GM23338 (cell line): ENCODE measurements at regions not wholly inside any gene's neighbourhood (a gene's known extent, or its start where the extent isn't known, plus 50 kb on each side); places are given as distances from the start of the nearest gene placed in this dataset.

ENCODE experiments used
- ATAC-seq: fragments of 200-7000 bp; cut with Tn5 transposase; 3 replicates; pipeline ENCODE4 v1.9.1; 2020
- DNase-seq: peaks from one replicate; pipeline ENCODE4 v3.0.0-alpha.2; 2015; ENCODE audit warnings: low spot score
- H2AFZ ChIP-seq: fragments of 200-600 bp; sonication (generic); 2 replicates; pipeline ENCODE4 v1.8.0; 2016; ENCODE audit warnings: antibody characterized with exemption, mild to moderate bottlenecking, moderate library complexity
- H3F3A ChIP-seq: fragments of 200-600 bp; sonication (generic); replicated peaks from 2 replicates; pipeline ENCODE4 v1.8.0; 2017; ENCODE audit warnings: antibody characterized with exemption, mixed run types, low read depth
- H3K27ac ChIP-seq: fragments of 200-600 bp; sonication (generic); 2 replicates; pipeline ENCODE4 v1.6.1; 2016; ENCODE audit warnings: low read depth
- H3K27me3 ChIP-seq: fragments of 200-600 bp; sonication (generic); 2 replicates; pipeline ENCODE4 v1.8.0; 2016; ENCODE audit warnings: mild to moderate bottlenecking, mixed run types, moderate library complexity; ENCODE audit not compliant: insufficient read depth
- H3K36me3 ChIP-seq: fragments of 200-600 bp; sonication (generic); 2 replicates; pipeline ENCODE4 v1.8.0; 2016; ENCODE audit warnings: mild to moderate bottlenecking; ENCODE audit not compliant: insufficient read depth
- H3K4me1 ChIP-seq: fragments of 200-600 bp; sonication (generic); 2 replicates; pipeline ENCODE4 v1.8.0; 2016; ENCODE audit warnings: mild to moderate bottlenecking, moderate library complexity; ENCODE audit not compliant: insufficient read depth
- H3K4me2 ChIP-seq: fragments of 200-600 bp; sonication (generic); 2 replicates; pipeline ENCODE4 v1.7.1; 2017; ENCODE audit warnings: mixed run types
- H3K4me3 ChIP-seq: fragments of 200-600 bp; sonication (generic); 2 replicates; pipeline ENCODE4 v1.6.1; 2016; ENCODE audit warnings: mixed run types
- H3K79me2 ChIP-seq: fragments of 200-600 bp; sonication (generic); replicated peaks from 2 replicates; pipeline ENCODE4 v1.8.0; 2017; ENCODE audit warnings: mild to moderate bottlenecking; ENCODE audit not compliant: insufficient read depth
- H3K9me2 ChIP-seq: fragments of 200-600 bp; sonication (generic); 2 replicates; pipeline ENCODE4 v1.8.0; 2017; ENCODE audit not compliant: insufficient read depth
- H4K20me1 ChIP-seq: fragments of 200-600 bp; sonication (generic); replicated peaks from 2 replicates; pipeline ENCODE4 v1.8.0; 2017; ENCODE audit warnings: mild to moderate bottlenecking; ENCODE audit not compliant: insufficient read depth
- H3K27ac Mint-ChIP-seq: 2 replicates; pipeline ENCODE4 v1.8.0; 2020; ENCODE audit warnings: inconsistent platforms, mild to moderate bottlenecking, moderate library complexity, mixed read lengths
- H3K27me3 Mint-ChIP-seq: 3 replicates; pipeline ENCODE4 v1.8.0; 2022; ENCODE audit warnings: low read depth, mild to moderate bottlenecking, moderate library complexity, mixed read lengths, inconsistent platforms; ENCODE audit not compliant: insufficient read depth, poor library complexity
- H3K36me3 Mint-ChIP-seq: 3 replicates; pipeline ENCODE4 v1.8.0; 2021; ENCODE audit warnings: low read depth, mild to moderate bottlenecking, inconsistent platforms, moderate library complexity, mixed read lengths
- H3K4me1 Mint-ChIP-seq: 3 replicates; pipeline ENCODE4 v1.8.0; 2020; ENCODE audit warnings: mild to moderate bottlenecking, inconsistent platforms, mixed read lengths
- H3K4me3 Mint-ChIP-seq: 3 replicates; pipeline ENCODE4 v1.8.0; 2021; ENCODE audit warnings: moderate library complexity, mild to moderate bottlenecking, inconsistent platforms, mixed read lengths
- H3K9me3 Mint-ChIP-seq: 3 replicates; pipeline ENCODE4 v1.8.0; 2020; ENCODE audit warnings: moderate library complexity, mild to moderate bottlenecking, inconsistent platforms, mixed read lengths
- ETS1 ChIP-seq: IDR thresholded peaks from 2 replicates; pipeline ENCODE4 v1.6.1; 2016; ENCODE audit warnings: antibody characterized with exemption
- EZH2 ChIP-seq: fragments of 200-600 bp; sonication (generic); IDR thresholded peaks from one replicate; pipeline ENCODE4 v1.8.0; 2017; ENCODE audit warnings: antibody characterized with exemption, mild to moderate bottlenecking, low read depth; ENCODE audit not compliant: unreplicated experiment
- JUNB ChIP-seq: IDR thresholded peaks from one replicate; pipeline ENCODE4 v1.6.1; 2016; ENCODE audit warnings: antibody characterized with exemption; ENCODE audit not compliant: unreplicated experiment
- NANOG ChIP-seq: IDR thresholded peaks from 2 replicates; pipeline ENCODE4 v1.6.1; 2016; ENCODE audit warnings: antibody characterized with exemption, borderline replicate concordance
- POLR2AphosphoS5 ChIP-seq: IDR thresholded peaks from 2 replicates; pipeline ENCODE4 v1.6.1; 2016; ENCODE audit warnings: antibody characterized with exemption, low read depth
- REST ChIP-seq: IDR thresholded peaks from one replicate; pipeline ENCODE4 v1.6.1; 2018; ENCODE audit warnings: antibody characterized with exemption; ENCODE audit not compliant: unreplicated experiment
- STAT1 ChIP-seq: IDR thresholded peaks from one replicate; pipeline ENCODE4 v1.6.1; 2016; ENCODE audit warnings: antibody characterized with exemption; ENCODE audit not compliant: unreplicated experiment
- ZNF114 ChIP-seq: fragments of 250-450 bp; sonication (Bioruptor Pico); IDR thresholded peaks from 2 replicates; pipeline ENCODE4 v1.5.0; 2020; ENCODE audit warnings: mild to moderate bottlenecking, moderate library complexity
- ZNF331 ChIP-seq: fragments of 250-450 bp; sonication (Bioruptor Pico); IDR thresholded peaks from 2 replicates; pipeline ENCODE4 v1.5.0; 2020; ENCODE audit warnings: low read depth, mild to moderate bottlenecking, moderate library complexity
- ZNF462 ChIP-seq: fragments of 250-450 bp; sonication (Bioruptor Pico); IDR thresholded peaks from 2 replicates; pipeline ENCODE4 v1.5.0; 2020; ENCODE audit warnings: mild to moderate bottlenecking, moderate library complexity
- TF ChIP-seq, protein P1 (sequence below), 2 experiments: fragments of 200-600 bp in 1 of 2; sonication (generic) in 1 of 2; conservative IDR thresholded peaks; 2 replicates each; pipeline versions ENCODE4 v1.5.1 to v1.6.1; 2016 to 2017; ENCODE audit warnings: antibody characterized with exemption in 2 of 2, low read depth in 2 of 2, mild to moderate bottlenecking in 2 of 2, moderate library complexity in 1 of 2

DNA sequence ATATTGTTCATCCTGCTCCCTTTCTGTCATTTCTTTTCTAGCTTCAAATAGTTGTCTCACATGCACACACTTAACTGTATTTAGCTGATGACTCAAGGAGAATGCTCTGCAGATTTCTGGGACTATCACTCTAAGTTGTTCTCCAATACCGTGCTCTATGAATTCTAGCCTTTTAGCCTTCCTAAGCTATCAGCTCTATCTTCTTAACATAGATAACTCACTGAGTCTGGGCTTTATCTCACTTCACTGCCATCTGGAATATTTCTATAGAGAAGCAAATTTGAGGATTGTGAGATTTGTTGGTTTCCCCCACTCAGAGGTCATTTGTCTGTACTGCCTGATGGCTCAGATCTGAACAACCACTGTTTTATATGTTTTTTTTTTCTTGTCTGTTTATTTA, 369.7 kb downstream of the TUSC1 start (continued):
- TF ChIP-seq, protein P1, sequence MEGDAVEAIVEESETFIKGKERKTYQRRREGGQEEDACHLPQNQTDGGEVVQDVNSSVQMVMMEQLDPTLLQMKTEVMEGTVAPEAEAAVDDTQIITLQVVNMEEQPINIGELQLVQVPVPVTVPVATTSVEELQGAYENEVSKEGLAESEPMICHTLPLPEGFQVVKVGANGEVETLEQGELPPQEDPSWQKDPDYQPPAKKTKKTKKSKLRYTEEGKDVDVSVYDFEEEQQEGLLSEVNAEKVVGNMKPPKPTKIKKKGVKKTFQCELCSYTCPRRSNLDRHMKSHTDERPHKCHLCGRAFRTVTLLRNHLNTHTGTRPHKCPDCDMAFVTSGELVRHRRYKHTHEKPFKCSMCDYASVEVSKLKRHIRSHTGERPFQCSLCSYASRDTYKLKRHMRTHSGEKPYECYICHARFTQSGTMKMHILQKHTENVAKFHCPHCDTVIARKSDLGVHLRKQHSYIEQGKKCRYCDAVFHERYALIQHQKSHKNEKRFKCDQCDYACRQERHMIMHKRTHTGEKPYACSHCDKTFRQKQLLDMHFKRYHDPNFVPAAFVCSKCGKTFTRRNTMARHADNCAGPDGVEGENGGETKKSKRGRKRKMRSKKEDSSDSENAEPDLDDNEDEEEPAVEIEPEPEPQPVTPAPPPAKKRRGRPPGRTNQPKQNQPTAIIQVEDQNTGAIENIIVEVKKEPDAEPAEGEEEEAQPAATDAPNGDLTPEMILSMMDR (conservative IDR thresholded peaks at IDR 0.05; ENCODE audit: low read depth in 2 of 2) = no peak
- no peak for TF ChIP-seq ETS1
- TF ChIP-seq ZNF331 (CRISPR knock-in tag) = no peak
- TF ChIP-seq STAT1 = no peak
- no peak for TF ChIP-seq EZH2
- no peak for TF ChIP-seq POLR2AphosphoS5
- no peak for TF ChIP-seq JUNB
- TF ChIP-seq NANOG = no peak

- no peak for ATAC-seq
- Mint-ChIP-seq H3K4me3 (no peak overlapping the region), H3K27ac (no peak overlapping the region)
These were observed 375.6 kb downstream of the TUSC1 start for GRCh38 chr9:25302601-25303000.

More at GRCh38 chr9:25302601-25303000, 375.6 kb downstream of the TUSC1 start:
- no peaks in the 10 kb centered on the region for H3K9me3 Mint-ChIP-seq
- H3K4me1 ChIP-seq = no peaks in the 10 kb centered on the region
- no peaks in the 10 kb centered on the region; the same call in 1 of the 2 replicates for H3K9me2 ChIP-seq
- DNase-seq = no peak
- H3K4me2 ChIP-seq = no peak overlapping the region
- H2AFZ ChIP-seq = no peak overlapping the region
- no peaks in the 10 kb centered on the region for H3K36me3 Mint-ChIP-seq
- H3K4me1 Mint-ChIP-seq = no peaks in the 10 kb centered on the region
- H4K20me1 ChIP-seq = no peaks in the 10 kb centered on the region
- H3K27ac ChIP-seq = no peak overlapping the region
- H3F3A ChIP-seq = no peaks in the 10 kb centered on the region
- TF ChIP-seq ZNF462 (no peak), REST (no peak), NANOG (no peak), POLR2AphosphoS5 (no peak), ZNF114 (CRISPR knock-in tag) (no peak)
- H3K27me3 Mint-ChIP-seq = peaks cover 3% of the 10 kb centered on the region
- H3K36me3 ChIP-seq = no peaks in the 10 kb centered on the region
- no peaks in the 10 kb centered on the region for H3K27me3 ChIP-seq
- no peaks in the 10 kb centered on the region for H3K79me2 ChIP-seq
- H3K4me3 ChIP-seq = no peak overlapping the region
